Activated T-cell treated with anti-CD3 and anti-CD28 coated beads for 4 hours (primary cell): ENCODE measurements at regions not wholly inside any gene's neighbourhood (a gene's known extent, or its start where the extent isn't known, plus 50 kb on each side); places are given as distances from the start of the nearest gene placed in this dataset.

ENCODE experiments used
- DNase-seq: peaks from one replicate; pipeline ENCODE4 v3.0.0-alpha.2; 2020

DNA sequence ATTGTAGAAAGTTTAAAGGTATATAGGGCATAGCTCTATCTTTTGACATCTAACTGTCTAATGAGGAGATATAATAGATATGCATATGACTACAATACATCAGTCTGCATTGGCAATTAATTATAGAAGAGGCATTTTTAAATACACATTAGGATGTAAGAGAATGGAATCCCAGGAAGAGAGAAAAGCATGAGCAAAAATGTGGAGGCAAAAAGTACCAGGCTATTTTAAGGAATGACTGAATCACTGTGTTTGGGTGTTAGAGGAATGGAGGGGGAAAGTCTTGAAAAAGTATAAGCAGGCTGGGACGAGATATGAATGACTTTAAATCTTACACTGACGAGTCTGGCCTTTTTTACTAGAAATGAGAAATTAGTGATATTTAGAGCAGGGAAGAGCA is 138.4 kb upstream of the ZNF462 start:
- no peak for DNase-seq

DNA sequence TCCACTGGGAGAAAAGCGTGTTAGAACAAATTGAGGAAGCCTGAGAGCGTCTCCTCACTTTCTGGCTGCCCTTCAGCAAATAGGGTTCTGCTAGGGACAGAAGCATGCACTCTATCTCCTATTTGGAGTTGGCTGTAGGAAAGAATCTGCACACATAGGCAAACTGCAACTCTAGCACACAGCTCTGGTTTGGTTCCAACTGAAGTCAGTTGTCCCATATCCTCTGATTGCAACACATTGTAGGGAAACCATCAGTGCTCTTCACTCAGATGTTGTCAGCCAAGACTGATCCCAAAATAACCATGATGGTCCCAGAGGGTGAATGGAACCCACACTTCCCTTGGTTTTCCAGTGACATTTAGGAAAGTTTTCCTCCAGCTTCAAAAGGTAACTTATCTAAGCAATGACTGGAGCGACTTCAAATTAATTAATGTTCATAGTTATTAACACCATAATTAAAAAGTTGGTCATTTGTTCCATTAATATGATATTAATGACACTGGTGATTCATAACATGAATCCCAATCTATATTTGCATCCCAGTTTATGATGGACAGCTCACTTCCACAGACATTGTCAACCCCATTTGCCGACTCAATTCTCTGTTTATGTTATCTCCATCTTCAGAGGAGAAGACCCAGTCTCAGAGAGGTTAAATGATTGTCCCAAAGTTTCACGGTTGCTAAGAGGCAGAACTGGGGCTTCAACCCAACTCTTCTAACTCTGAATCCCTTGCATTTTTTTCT is 136.7 kb upstream of the ZNF462 start:
- DNase-seq = no peak

DNA sequence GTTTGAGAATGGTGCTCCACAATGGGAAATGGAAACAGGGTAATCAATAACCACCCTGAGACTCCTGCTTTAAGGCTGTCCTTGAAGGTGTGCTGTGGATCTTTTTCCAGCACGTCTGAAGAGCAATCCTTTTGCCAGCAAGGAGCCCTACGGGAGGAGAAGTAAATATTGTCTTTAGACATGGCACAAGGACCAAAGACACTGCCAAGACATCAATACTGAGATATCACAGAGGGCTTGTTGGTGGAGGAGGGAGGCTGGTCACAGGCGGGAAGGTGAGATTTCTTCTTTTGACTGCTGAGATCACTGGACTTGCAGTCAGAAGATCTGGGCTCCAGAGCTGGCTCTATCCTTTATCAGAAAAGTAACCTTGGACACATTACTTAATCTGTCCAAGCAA is 135.0 kb upstream of the ZNF462 start:
- no peak for DNase-seq

DNA sequence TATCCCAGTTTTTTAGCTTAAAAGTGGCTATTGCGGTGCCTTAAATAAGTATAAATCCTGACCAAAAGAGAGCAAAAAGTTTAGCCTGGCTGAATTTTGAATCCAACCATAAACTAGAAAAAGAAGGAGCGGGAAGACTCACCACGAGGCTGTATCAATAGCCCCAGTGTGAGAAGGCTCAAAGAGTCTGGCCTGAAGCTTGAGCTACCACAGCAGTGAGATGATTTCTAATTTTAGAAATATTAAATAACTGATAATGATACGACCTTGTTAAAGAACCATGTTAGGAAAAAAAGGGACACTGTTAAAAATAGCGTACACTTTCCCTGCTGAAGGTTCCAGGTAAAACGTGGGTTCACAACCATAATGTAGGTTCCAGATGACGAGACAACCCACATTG is 134.1 kb upstream of the ZNF462 start:
- no peak for DNase-seq

DNA sequence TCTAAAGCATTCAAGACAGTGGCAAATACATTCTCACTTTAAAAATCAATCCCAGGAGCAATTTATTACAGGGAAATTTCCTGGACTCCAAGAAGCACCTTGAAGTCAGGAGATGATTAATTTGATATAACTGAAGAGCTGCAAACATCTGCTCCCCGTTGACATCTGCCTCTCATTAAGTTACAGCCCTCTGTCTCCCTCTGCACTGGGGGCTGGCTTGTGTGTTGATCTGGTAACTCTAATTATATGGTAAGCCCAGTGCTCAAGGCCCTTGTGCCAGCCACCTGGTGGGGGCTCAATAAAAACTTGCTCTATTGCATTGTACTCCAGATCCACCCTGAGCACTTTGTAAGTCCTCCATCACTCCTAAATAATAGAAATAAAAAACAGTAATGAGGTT is 131.1 kb upstream of the ZNF462 start:
- DNase-seq = no peak

DNA sequence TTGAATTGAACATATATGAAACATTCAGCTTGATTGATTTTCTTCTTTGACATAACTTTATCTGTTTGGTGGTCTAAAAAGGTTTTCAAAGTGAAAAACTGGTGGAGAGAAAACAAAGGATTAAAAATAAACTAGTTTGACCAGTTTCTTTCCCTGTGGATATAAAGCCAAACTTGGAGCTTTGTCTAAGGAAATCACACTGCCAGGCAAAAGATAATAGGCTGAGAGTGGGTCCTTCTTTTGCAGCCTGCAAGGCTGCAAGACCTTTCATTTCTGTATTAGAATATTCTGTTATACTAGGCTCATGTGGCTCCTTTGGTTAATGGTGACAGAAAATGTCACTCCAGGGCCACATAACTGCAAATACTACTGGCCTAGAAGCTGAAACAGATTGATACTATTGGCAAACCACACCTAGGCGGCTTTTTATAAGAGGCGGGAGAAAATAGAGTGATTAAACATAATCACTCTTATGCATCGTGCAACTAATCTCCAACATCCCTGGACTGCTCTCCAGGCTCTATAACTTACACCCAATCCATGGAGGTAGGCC is 129.1 kb upstream of the ZNF462 start:
- DNase-seq = no peak

DNA sequence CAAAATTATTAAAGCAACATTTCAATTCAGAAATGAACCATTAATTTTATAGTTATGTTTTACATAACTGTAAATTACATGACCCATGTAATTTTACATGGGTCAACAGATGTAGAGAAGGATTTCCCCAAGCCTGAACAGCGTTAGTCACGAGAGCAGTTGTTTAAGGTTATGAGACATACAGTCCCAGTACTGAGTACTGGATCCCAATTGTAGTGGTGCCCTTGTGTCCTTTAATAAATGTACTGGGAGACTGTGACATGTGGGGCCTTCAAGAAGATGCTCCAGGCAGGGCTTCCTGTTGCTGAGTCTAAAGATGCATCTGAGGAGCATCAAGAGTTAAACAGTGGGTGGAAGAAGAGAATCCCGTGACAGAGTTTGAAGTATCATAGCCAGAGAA is 125.5 kb upstream of the ZNF462 start:
- DNase-seq = no peak

DNA sequence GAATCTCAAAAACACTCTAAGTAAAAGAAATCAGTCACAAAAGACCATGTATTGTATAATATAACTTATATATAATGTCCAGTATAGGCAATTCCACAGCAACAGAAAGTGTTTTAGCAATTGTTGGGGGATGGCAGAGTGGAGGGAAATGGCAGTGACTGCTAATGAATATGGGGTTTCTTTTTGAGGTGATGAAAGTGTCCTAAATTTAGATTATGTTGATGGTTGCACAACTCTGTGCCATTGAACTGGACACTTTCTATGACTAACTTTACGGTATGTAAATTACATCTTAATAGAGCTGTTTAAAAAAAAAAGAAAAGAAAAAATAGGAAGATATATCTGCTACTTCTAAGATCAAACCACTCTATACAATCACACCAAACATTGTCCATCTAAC is 124.9 kb upstream of the ZNF462 start:
- no peak for DNase-seq

DNA sequence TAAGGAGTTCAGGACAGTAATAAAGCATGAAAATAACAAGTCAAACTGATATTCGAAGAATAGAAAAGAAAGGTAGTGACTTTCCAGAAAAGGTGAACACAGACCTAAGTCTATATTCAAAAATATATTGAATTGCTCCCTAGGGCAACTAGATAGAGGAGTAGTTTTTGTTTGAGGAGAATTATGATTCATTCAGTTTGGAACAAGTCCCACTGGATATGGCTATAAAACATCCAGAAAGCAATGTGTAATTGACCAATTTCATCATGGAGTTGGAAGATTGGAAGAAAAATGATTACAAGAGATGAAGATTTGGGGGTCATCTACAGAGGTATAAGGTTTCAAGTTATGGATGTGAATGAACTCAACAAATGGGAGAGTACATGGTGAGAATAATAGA is 117.5 kb upstream of the ZNF462 start:
- no peak for DNase-seq

DNA sequence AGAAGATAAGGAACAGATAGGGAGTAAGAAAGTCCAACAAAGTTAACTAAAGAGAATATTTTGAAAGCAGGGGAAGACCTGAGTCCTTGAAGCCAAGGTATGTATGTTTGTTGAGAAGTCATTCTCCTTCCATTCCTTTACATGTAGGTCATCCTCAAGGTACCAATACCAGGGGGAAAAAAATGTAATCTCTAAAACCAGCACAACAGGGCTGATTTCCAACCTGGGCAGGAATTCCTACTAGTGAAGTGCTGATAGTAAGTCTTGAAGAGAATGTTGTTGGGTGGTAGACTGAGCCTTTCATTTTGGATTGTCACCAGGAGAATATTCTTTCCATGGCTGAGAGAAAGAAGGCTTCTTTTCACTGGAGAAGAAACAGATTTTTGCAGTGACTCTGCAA is 117.1 kb upstream of the ZNF462 start:
- no peak for DNase-seq

DNA sequence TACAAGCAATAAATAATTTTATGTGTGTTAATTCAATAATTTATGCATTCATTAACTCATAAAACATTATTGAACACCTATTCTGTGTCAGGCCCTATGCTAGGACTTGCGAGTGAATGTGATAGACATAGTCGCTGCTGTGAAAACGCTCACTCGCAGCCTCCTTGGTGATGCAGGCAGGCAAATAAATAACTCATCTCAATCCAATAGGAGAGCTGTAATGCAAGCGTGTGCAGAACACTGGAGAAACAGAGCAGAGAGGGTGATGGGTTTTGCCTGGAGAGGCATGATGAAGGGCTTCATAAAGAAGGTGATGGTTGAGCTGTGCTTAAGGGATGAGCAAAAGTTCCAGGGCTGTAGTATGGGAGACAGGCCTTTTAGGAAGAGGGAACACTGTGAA is 111.3 kb upstream of the ZNF462 start:
- no peak for DNase-seq

DNA sequence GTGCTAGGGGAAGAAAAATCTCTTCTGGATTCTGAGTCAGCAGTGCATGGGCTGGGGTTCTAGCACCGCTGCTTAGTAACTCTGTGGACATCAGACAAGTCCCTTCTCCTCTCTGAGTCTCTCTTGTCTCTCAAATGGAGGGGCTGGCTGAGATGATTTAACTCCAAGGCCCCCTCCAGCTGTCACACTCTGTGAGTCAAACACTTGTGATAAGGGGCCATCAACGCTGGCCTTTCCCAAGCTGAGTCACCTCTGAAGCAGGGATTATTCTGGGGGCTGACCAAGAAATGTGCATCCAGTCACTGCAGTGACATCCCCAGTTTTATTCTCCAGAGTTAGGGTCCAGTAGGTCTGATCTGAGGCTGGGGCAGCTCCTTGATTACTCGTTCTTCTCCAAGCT is 110.4 kb upstream of the ZNF462 start:
- no peak for DNase-seq

DNA sequence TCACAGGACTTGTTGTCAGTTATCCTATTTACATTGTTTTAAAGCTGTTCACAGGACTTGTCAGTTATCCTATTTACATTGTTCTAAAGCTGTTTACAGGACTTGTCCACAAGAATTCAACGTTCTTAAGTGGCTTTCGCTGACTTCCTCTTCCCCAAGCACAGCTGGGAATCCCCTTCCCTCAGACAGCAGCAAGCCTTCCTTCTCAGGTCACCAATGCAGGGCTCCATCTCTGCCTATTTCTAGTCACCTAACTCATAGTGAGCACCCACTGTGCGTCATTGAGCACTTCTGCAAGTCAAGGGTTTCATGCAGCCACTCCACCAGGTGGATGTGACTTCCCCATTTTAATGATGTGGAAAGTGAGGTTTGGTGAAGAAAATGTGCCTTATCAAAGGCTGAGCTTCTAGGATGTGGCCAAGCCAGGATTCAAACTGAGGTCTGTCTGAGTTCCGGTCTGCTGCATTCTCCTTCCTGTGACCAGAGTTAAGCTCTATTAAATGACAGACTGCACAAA is 109.8 kb upstream of the ZNF462 start:
- DNase-seq = no peak

DNA sequence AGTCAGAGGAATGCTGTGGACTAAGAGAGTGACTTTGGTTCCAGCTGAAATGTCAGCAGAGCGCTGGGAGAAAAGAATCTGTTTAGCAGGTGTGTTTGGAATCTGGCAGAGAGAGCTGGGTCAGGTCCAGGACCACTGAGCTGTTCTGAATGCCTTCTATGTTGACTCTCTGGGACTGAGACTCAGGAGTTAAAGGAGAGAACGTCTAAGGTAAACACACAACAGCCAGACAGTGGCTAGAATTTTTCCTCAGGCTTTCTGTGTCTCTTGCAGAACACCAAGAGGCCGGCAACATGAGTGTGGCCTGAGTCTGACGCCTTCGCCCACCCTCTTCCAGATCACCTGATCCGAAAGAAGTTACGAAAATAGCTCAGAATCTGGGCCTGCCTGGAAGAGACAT is 107.2 kb upstream of the ZNF462 start:
- no peak for DNase-seq

DNA sequence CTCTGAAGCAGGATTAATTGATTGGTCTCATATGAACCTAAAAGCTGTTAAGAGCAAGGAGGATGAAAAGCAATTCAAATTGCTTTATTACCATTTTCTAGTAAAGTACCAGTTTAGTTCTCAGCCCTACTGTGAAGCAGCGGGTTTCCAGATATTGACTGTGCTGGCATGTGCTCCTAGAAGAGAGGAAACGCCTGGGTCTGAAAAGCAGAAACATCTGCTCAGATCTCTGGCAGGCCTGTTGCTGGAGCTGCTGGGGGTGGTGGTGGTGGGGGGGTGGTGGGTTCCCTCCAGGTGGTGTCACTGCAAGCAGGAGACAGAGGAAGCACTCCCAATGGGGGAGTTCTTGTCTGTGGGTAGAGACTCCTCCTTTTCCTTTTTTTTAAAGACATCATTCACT is 105.5 kb upstream of the ZNF462 start:
- DNase-seq = no peak

DNA sequence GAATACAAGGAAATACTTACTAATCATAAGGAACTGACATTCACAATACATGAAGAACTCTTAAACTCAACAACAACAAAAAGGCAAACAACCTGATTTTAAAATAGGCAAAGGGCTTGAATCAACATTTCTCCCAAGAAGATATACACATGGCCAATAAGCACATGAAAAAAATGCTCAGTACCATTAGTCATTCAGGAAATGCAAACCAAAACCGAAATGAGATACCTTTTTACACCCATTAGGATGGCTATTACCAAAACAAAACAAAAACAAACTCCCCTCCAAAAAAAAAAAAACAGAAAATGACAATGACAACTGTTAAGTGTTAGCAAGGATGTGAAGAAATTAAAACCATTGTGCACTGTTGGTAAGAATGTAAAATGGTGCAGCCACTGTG is 104.1 kb upstream of the ZNF462 start:
- DNase-seq = no peak

DNA sequence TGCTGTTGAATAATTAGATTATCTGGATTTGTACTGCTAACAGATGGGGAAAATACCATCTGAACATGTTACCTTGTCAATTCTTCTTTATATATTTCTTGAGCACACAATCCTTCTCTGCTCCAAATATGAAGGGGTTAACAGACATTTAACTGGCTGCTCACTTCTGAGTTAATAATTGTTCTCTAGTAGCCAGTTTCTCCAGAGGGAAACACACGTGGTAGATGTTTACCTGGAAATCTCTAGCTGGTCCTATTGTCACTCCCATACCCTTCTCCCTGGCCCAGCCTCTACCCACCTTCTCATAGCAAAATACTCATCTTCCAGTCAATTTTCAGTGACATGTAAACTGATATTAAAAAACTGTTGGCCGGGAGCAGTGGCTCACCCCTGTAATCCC is 101.5 kb upstream of the ZNF462 start:
- DNase-seq = no peak

DNA sequence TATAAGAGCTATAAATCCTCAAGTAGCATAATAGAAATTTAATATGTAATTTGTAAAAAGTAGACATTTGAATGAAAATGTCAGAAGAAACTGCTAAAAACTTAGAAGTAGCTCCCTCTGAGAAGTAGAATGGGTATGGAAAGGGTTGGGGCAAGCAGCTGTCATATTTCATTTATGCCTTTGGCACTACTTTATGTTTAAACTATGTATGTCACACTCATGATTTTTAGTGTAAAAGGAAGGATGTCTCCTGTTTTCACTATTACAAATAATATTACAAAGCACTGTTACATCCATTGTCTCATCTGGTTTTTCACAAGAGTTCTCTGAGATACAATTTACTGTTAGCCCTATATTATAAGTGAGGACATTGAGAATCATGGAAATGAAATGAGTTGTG is 96.3 kb upstream of the ZNF462 start:
- no peak for DNase-seq

DNA sequence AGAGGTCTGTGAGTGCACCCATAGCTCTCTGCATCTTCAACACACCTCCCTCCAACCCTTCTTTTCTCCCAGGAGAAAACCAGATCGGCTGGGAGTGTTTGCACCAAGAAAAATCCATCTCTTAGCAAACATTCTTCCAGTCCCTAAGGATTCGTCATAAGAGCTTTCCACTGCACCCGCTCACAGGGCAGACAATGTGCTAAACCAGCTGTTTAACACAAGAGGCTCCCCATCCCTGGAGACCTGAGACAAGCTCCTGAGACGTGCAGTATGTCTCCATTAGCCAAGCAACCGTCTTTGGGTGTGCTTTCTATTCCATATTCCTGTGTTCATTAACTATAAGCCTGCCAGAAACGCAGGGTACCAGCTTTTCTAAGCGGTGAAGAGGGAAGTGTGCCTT is 93.6 kb upstream of the ZNF462 start:
- DNase-seq = no peak

DNA sequence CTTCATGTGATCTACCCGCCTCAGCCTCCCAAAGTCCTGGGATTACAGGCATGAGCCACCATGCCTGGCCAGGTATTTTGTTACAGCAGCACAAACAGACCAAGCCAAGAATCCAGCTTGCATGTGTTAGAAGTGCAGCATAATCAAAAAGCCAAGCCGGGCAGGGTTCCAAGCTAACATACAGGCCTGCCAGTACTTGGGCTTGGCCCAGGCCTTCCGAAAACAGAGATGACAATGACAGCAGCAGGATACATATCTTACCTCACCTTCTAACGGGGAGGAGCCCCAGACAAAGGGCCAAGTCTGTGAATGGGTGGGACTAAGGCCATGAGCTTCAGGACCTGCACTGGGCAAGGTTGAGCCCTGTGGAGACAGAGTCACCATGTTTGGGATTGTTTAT is 91.4 kb upstream of the ZNF462 start:
- DNase-seq = no peak

DNA sequence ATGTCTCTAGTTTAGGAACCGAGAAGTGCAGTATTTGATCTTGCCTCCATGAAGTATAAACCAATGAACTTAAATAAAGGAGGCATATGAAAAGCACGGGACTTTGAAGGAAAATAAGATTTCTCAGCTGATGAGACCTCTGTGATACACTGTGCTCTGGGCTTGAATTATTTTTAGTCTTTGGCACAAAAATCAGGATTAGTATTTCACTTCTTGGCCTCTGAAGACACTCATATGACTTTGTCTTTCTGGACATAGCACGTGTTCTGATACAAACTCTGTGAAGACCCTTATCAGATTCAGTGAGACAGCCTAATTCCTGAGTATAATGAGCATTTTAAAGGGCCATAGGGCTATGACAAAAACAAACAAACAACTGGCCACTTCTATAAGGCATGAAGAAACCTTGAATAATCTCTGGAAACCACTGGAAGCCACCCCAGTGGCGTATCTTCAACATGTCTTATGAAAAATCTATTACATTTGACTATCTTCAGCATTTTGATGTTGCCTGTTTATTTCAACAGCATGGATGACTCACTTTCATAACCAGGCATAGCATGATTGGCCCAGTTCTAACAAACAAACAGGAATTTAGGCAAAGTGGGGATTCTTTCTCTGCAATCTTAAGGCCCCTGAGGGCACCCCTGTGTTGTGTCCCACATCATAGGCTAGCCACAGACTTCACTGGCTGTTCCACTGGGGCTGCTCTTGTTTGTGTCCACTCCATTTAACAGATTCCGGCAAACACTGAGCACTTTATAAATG is 90.3 kb upstream of the ZNF462 start:
- DNase-seq = no peak

DNA sequence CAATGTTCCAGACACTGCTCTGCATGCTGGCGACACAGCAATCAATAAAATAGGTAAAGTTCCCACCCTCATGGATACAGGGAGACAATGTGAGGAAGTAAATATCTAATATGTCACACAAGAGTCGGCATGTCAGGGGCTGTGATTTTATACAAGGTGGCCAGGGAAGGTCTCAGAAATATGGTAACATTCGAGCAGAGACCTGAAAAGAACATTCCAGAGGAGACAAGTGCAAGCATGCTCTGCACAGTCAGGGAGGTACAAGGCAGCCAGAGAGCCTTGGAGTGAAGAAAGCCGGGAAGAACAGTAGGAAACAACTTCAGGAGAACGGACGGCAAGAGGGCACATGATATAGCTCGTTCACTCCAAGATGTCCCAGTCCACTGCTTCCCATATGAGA is 89.2 kb upstream of the ZNF462 start:
- DNase-seq = no peak

DNA sequence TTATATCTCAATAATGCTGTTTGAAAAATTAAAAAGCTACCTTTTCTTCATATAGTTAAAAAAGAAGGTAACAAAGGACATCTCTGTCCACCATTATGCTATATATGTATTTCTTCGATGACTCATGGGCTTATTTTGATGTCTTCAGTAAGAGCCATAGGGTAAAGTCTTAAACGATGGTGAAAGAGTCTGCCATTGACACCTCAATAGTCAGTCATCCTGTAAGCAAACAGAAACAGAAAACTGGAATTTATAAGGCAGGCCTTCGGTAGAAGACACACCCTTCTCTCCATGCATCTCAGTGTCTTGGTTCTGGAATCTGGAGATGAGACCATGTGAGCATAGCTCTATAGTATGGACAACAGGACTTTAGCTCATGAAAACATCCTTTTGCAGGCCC is 87.0 kb upstream of the ZNF462 start:
- DNase-seq = no peak

DNA sequence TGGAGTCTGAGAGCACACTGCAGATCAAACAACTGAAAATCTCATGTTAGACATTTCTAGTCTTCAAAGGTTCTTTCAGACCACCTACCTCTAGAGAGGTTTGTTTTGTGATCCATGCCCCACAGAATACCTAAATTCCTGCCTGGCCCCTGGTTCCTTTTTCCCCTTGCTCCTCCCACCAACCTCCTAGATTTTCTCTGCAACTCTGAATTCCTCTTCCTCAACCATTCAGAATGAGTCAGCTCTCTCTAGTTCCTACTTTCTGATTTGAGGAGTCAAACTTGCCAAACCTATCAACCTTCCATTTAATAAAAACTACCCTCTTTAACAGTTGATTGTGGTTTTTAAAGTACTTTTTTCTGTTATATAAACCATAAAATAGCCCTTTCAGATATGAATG is 83.2 kb upstream of the ZNF462 start:
- DNase-seq = no peak
